ENCODE measurements at regions not wholly inside any gene's neighbourhood (a gene's known extent, or its start where the extent isn't known, plus 50 kb on each side); places are given as distances from the start of the nearest gene placed in this dataset.
A peak's percentile ranks its signal among the peaks of the same experiment; 100 is the strongest.

DNA sequence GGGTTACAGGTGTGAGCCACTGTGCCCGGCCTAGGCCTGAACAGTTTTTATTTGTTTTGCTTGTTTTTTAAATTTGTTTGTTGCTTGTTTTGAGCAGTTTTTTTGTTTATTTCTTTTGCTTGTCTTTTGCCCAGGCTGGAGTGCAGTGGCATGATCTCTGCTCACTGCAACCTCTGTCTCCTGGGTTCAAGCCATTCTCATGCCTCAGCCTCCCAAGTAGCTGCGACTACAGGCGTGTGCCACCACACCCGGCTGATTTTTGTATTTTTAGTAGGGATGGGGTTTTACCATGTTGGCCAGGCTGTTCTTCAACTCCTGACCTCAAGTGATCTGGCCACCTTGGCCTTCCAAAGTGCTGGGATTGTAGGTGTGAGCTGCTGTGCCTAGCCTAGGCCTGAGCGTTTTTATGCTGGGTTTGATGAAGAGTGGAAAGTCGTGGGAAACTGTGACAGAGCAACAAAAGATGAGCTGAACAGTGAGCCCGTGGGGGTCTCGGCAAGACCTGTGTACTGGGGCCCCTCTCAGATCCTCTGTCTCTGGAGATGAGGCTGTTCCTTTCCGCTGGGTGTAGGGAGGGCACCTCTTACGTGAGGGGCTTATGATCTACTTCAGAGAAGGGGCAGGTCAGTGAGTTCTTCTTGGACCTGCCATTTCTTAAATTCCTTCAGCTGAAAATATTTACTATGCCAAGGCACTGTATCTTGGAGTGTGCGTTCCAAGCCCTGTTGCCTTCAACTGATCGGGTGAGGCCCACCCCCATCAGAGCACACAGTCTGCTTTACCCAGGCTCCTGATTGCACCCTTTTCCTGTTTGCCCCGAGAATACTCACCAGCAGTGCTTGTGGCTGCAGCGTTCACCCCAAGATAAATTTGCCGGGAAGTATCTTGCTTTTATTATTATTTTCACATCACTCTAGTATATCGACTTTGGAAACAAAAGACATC lies 322.1 kb downstream of the SEC14L1 start:
- TF ChIP-seq, protein P1, sequence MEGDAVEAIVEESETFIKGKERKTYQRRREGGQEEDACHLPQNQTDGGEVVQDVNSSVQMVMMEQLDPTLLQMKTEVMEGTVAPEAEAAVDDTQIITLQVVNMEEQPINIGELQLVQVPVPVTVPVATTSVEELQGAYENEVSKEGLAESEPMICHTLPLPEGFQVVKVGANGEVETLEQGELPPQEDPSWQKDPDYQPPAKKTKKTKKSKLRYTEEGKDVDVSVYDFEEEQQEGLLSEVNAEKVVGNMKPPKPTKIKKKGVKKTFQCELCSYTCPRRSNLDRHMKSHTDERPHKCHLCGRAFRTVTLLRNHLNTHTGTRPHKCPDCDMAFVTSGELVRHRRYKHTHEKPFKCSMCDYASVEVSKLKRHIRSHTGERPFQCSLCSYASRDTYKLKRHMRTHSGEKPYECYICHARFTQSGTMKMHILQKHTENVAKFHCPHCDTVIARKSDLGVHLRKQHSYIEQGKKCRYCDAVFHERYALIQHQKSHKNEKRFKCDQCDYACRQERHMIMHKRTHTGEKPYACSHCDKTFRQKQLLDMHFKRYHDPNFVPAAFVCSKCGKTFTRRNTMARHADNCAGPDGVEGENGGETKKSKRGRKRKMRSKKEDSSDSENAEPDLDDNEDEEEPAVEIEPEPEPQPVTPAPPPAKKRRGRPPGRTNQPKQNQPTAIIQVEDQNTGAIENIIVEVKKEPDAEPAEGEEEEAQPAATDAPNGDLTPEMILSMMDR (IDR thresholded peaks at IDR 0.05; ENCODE audit: insufficient read depth, low read length, poor library complexity, severe bottlenecking), result no peak
- Histone ChIP-seq H3K4me3 (replicated peaks; ENCODE audit: low read depth, low read length) (no peak overlapping the region), H3K36me3 (ENCODE audit: control insufficient read depth, insufficient read depth, low read length) (peaks cover 15% of the 10 kb centered on the region), H3K27me3 (replicated peaks; ENCODE audit: control insufficient read depth, insufficient read depth, low read length) (no peaks in the 10 kb centered on the region)
- DNase-seq (ENCODE audit: extremely low read depth, insufficient read length), result no peak

DNA sequence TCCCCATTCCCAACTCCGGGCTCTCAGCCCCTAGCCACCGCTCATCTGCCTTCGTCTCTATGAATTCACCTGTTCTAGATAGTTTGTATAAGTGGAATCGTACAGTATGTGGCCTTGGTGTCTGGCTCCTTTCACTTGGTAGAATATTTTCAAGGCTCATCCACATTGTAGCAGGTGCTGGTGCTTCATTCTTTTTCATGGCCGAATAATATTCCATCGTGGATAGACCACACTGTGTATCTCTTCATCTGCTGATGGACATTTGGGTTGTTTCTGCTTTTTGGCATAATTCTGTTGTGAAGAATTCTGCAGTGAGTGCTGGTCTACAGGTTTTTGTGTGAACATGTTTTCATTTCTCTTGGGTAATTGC lies 324.2 kb downstream of the SEC14L1 start:
- Histone ChIP-seq H3K27me3 (replicated peaks; ENCODE audit: control insufficient read depth, insufficient read depth, low read length) (no peaks in the 10 kb centered on the region), H3K4me3 (replicated peaks; ENCODE audit: low read depth, low read length) (peak overlapping the region; percentile 44; the same call in 1 of the 2 replicates), H3K36me3 (ENCODE audit: control insufficient read depth, insufficient read depth, low read length) (peaks cover 17% of the 10 kb centered on the region)
- DNase-seq (ENCODE audit: extremely low read depth, insufficient read length), result no peak
- TF ChIP-seq, protein P1 (IDR thresholded peaks at IDR 0.05; ENCODE audit: insufficient read depth, low read length, poor library complexity, severe bottlenecking), result no peak

DNA sequence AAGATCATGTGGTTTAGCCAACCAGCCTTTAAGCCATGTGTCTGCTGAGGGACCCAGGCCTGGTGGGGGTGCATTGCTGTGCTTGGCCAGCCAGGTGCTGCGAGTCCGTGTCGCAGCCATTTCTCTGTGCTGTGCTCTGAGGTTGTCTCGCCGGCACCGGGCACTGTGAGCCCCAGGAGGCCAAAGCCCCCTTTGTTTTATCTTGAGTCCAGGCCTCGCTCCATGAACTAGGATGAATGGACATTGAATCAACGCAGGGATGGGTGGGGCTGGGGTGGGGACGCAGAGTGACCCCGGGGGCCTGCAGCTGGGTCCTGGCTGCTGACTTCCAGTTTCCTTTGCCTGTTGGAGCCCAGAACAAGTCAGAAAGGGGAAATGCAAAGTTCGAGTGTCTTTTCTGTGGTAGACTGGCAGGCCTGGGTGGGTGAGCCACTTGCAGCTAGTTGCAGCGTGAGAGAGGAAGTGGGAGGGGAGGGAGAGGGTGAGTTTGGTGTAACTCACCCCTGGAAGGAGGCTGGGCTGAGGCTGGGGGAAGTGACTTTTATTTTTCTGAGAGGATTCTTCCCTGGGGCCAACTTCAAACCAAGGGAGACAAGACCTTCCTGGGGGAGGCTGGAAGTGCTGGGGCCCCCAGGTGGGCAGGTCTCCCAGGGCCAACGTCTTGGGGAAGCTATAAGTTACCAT lies 324.7 kb downstream of the SEC14L1 start:
- no peaks in the 10 kb centered on the region for H3K27me3 ChIP-seq (replicated peaks; ENCODE audit: control insufficient read depth, insufficient read depth, low read length)
- H3K4me3 ChIP-seq (replicated peaks; ENCODE audit: low read depth, low read length), result peak overlapping the region; percentile 44
- DNase-seq (ENCODE audit: extremely low read depth, insufficient read length), result peak; percentile 80
- TF ChIP-seq, protein P1 (IDR thresholded peaks at IDR 0.05; ENCODE audit: insufficient read depth, low read length, poor library complexity, severe bottlenecking), result no peak
- H3K36me3 ChIP-seq (ENCODE audit: control insufficient read depth, insufficient read depth, low read length), result peaks cover 17% of the 10 kb centered on the region

DNA sequence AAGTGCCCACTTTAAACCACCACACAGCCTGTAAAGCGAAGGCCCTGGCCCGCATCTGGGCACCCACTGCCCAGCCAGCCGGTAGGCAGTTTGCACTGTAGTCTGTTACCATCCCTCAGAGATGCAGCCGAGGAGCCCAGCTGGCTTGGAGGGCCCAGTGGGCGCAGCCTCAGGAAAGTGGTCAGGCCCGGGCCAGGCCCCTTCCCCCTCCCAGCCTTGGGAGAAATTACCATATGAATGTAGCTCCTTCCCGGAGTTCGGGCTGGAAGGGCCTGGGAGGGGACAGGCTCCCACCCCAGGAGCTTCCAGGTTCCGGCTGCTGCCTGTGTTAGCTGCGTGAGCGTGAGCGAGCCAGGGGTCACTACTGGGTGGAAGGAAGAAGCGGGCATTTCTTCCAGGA lies 325.4 kb downstream of the SEC14L1 start:
- H3K27me3 ChIP-seq (replicated peaks; ENCODE audit: control insufficient read depth, insufficient read depth, low read length), result no peaks in the 10 kb centered on the region
- peak overlapping the region; percentile 25 for H3K4me3 ChIP-seq (replicated peaks; ENCODE audit: low read depth, low read length)
- TF ChIP-seq, protein P1 (IDR thresholded peaks at IDR 0.05; ENCODE audit: insufficient read depth, low read length, poor library complexity, severe bottlenecking), result no peak
- DNase-seq (ENCODE audit: extremely low read depth, insufficient read length), result no peak
- peaks cover 19% of the 10 kb centered on the region for H3K36me3 ChIP-seq (ENCODE audit: control insufficient read depth, insufficient read depth, low read length)

DNA sequence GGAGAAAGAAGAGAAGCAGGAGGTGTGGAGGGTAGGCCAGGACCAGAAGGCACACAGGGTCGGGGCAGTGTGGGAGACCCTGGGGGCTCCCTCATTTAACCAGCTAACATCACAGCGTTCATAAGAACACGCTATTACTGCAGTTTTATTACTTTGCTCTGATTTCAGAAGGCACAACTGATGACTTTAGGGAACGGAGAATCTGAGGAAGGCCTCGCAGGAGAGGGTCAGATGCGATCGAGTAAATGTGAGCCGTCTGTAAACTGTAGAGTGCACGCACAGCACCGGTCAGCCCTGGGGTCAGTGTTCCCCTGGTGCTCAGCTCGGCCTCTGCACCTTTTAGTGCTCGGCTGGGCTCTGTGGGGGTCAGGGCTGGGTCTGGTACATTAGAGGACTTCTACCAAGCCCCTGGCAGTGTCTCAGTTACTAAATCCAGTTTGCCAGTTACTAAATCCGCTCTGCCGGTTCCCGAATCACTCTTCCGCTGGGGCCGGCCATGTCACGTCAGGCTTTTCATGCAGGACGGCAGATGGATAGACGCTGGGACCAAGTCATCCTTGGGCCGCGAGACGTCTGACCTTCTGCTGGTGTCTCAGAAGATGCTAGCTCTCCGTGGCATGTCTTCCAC lies 325.9 kb downstream of the SEC14L1 start:
- peaks cover 19% of the 10 kb centered on the region for H3K36me3 ChIP-seq (ENCODE audit: control insufficient read depth, insufficient read depth, low read length)
- TF ChIP-seq, protein P1 (IDR thresholded peaks at IDR 0.05; ENCODE audit: insufficient read depth, low read length, poor library complexity, severe bottlenecking), result no peak
- H3K4me3 ChIP-seq (replicated peaks; ENCODE audit: low read depth, low read length), result no peak overlapping the region
- DNase-seq (ENCODE audit: extremely low read depth, insufficient read length), result no peak
- H3K27me3 ChIP-seq (replicated peaks; ENCODE audit: control insufficient read depth, insufficient read depth, low read length), result no peaks in the 10 kb centered on the region

All from GM06990 (cell line).